AG08395 (cell line): ENCODE measurements at regions not wholly inside any gene's neighbourhood (a gene's known extent, or its start where the extent isn't known, plus 50 kb on each side); places are given as distances from the start of the nearest gene placed in this dataset.

Experiments
- DNase-seq: peaks from one replicate; pipeline ENCODE4 v3.0.0; 2012; ENCODE audit warnings: mixed read lengths, low spot score

DNA sequence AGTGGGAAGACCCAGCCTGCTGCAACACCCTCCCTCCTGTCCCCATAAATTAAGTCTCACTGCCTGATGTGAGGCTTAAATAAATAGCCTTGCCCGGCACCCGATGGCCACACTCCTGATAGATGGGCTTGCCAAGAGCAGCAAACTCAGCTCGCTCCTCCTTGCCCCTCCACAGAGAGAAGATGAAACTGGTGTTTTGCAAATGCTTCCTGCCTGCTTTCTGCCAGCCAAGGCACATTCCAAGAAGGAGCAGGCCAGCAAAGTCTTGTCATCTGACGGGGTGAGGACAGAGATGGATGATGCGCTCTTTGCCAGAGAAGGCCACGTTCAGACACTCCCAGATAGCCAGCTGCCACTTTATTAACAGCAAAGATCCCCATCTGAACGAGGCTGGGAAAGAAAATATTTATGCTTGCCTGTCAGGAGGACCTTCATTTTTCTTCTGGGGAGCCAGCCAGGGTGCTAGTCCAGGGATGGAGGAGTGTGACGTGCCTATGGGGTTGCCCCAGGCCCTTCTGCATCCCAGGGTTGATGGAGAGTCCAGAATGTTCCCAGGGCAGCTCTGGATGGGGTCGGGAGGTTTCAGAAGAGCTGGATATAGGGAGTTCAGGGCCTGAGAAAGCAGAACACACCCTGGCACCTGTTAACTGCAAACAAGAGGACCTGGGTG, 265.4 kb downstream of the FOXD2 start:
- peak; percentile 57 for DNase-seq

DNA sequence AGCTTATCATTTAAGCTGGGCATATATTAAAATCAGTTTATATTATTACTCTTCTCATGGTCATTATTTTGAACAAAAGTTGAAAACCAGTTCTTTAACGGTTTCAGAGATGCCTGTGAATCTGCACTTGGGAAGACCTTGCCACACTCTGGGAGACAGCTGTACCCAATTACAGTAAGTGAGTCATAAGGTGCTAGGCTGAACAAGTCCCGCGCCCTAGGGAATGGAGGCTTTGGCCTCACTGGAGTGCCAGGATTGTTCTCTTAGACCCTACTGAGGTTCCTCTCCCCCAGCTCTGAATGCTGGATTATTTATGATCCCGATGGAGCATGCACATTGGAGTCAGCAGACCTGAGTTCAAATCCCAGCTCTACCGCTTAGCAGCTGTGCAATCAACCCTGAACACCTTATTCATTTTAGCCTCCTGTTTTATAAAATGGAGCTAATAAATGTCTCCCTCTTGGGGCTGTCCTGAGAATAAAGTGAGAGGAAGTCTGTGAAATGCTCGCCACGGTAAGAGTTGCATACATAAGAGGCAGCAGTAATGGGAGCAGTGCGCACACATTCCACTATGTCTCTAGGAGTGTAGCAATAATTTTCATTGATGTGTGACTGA, 266.2 kb downstream of the FOXD2 start:
- peak; percentile 88 for DNase-seq

DNA sequence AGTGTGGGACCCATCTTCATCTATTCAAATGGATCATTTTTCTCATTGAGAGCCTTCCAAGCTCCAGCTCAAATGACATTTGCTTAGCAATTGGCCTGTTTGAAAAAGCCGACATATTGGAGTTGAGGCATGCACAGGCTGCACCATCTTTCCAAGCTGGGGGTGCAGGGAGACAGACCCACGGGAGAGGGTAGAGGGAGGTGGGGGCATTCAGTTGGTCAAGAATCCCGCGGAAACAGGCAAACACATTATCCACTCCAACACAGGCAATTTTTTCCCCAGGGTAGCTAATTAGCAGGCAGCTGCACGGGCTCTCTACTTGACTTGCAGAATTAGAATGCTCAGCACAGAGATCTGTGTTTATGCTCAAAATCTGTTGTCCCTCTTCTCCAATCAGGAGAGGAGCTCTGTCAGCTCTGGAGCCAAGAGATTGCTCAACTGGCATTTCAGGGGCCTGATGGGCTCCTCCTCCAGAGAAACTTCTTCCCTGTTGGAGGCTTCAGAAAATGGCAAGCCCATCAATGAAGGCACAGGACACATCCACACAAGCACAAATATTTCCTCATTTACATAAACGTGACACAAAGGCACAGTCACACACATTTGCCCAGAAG, 267.8 kb downstream of the FOXD2 start:
- DNase-seq, result no peak

DNA sequence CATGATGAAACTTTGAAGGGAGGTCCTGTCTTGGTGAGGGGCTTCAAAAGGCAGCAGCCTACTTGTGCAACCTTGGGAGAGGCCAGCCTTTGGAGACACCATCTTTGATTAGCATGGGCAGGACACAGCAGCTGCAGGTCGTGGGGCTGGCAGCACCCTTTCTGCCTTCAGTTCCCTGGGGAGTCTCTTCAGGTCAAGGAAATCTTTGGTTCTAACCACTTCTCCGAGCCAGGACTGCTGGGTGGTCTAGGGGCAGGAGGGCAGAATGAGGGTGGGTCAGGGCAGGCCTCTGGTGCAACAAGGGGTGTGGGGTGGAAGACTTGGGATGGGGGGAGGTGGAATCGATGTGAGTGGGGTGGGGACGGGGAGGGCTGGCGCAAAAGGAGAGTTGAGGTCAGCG, 269.7 kb downstream of the FOXD2 start:
- no peak for DNase-seq

DNA sequence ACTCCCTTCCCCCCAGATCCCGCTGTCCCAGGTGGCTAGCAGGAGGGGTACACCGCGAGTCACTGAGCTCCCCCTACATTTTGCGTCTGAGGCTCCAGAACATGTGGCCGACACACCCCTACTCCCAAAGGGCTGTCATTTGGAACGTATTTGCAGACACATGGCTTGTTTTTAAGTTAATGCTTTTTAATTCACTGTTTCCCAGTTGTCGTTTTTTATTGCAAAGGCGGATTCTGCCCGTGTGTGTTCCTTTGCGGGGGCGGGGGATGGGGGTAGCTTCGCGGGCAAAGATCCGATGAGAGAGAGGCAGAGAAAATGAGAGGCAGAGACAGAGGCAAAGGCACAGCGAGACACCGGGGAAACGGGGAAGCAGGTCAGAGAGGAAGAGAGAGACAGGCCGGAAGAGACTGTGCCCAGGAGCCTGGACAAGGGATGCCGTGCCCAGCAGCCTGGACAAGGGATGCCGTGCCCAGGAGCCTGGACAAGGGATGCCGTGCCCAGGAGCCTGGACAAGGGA, 270.2 kb downstream of the FOXD2 start:
- DNase-seq, result no peak

DNA sequence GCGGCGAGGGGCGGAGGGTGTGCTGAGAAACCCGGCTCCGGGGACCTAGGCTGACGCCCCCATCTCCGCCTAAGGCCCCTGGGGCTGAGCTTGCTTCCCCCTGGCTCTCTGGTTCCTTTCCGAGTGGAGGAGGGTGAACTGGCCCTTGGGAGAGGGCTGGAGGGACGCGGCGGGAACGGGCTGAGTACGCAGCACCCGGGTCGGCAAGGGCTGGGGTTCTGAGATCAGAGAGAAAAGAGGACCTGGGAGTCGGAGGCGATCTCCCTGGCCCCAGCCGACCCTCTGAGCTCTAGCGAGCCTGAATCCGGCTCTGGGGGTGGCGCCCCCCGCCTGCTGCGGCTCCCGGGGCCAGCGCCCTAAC, 270.8 kb downstream of the FOXD2 start:
- no peak for DNase-seq

DNA sequence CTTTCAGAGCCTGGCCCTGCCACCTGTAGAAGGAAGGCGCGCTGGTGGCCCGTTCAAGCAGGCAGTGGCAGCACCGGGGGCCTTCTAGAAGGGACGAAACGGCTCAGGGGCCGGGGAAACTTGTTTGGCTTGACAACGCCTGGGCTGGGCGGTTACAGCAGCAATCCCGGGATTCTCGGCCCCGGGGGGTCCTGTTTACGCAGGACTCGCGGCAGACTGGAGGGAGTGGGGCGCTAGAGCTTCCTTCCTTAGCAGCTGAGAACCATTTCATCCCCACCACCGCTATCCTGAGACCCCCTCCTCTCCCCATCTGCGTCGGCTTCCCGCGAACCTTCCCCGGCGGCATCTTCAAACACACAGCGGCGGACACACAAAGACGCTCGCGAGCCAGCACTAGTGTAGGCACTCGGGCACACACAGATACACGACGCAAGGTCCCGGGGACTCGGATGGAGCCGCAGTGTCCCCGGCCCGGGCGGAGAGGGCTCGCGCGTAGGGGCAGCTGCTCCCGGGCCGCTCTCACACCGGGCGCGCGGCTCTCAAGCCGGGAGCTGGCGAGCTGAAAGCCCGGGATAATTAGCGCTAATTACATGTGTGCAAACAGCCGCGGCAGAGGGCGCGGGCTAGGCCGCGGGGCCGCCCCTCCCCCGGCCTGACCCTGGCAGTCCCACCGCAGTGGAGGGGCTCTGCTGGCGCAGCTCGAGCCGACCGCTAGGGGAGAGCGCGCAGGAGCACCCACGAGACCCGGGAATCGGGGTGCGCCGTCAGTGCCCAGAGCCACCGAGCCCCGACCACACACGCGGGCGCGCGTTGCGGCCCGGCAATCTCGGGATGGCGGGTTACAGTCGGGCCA, 271.4 kb downstream of the FOXD2 start:
- DNase-seq, result no peak

DNA sequence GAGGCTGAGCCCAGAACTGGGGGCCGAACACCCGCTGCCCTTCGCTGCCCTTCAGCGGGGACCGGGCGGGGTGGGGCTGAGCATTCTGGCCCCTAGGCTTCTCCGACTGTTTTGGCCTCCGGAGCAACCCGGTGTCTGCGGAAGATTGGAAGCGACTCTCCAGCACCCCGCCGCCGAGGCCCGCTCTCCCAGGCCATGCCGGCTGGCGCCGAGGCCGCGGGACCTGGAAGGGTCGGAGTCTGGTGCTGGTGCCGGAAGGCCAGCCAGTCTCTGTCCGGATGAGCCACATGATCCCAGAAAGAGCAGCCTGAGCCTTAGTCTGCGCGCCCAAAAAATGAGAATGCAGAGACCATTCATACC, 272.0 kb downstream of the FOXD2 start:
- DNase-seq, result no peak

DNA sequence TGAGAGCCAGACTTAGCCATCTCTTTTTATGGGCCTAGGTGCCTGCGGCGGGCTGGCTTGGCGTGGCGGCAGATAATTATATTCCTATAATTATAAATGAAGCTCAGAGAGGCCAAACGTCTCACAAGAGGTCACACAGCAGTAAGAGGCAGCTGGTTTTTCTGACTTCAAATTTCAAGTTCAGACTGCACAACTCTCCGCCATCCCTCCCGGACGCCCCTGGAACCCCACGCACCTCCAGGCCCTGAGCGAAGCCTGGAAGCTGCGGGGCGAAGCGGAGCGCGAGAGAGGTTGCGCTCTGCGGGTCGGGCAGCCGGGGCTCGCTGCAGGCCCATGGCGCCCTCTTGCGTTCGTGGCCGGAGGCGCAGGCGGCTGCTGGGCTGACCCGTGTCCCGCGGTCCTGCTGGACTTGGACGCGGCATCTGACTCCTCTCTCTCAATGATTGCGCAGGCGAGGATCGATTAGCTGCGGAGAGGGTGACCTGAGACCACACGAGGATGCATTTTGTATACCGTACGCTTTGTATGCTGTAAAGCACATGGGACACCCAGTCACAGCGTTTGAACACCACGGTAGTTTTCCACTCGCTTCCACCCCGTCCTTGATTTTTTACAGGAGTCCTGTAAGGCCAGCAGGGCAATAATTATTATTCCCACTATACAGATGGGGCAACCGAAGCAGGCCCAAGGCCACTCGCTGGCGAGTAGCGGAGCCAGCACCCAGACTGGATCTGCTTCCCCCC, 272.7 kb downstream of the FOXD2 start:
- DNase-seq, result peak; percentile 94
